ENCODE measurements at regions not wholly inside any gene's neighbourhood (a gene's known extent, or its start where the extent isn't known, plus 50 kb on each side); places are given as distances from the start of the nearest gene placed in this dataset.

DNA sequence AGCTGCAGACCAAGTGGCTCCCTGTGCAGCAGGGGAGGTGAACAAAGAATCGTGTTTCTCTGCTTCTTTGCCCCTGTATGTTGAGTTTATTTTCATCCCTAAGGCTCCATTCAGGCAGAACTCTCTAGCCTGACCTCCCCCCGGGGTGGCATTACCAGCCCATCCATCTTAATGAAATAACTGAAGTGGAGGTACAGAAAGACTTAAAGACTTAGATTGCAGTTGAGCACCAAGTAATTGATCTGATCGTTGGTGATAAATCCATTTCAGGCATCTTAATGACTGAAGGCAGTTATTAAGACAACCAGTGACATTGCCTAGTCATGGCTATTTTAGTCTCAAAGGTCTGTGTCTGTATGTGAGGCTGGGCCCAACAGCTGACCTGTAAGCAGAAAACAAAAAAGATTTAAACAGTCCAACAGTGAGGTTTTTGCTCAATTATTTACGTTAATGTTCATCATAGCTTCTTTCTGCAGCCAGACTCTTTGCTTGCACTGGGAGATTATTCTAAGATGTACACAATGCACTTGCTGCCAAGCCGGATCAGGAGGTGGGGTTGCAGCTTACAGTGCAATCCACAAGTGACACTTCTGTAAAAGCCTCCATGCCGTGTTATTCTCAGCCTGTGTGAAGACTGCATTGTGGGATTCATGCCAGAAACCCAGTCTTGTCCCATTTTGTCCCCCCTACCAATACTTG, 363.0 kb upstream of the DUSP10 start:
- Histone ChIP-seq H3K27me3 (ENCODE audit: insufficient read depth, low read length) (no peaks in the 10 kb centered on the region), H3K36me3 (ENCODE audit: insufficient read depth, low read length) (no peaks in the 10 kb centered on the region), H2AFZ (ENCODE audit: low read length) (no peak overlapping the region), H3K27ac (ENCODE audit: low read depth, low read length) (no peak overlapping the region), H4K20me1 (ENCODE audit: insufficient read depth, low read length) (no peaks in the 10 kb centered on the region), H3K4me1 (ENCODE audit: insufficient read depth, low read length) (no peaks in the 10 kb centered on the region), H3K4me2 (ENCODE audit: insufficient read depth, low read length) (no peak overlapping the region), H3K79me2 (ENCODE audit: insufficient read depth, low read length) (no peaks in the 10 kb centered on the region), H3K9me3 (ENCODE audit: low read depth, low read length) (no peaks in the 10 kb centered on the region), H3K4me3 (ENCODE audit: insufficient read depth, low read length) (no peak overlapping the region)
- no peak for DNase-seq (ENCODE audit: insufficient read length, low spot score, missing footprints)
- TF ChIP-seq, protein P1, sequence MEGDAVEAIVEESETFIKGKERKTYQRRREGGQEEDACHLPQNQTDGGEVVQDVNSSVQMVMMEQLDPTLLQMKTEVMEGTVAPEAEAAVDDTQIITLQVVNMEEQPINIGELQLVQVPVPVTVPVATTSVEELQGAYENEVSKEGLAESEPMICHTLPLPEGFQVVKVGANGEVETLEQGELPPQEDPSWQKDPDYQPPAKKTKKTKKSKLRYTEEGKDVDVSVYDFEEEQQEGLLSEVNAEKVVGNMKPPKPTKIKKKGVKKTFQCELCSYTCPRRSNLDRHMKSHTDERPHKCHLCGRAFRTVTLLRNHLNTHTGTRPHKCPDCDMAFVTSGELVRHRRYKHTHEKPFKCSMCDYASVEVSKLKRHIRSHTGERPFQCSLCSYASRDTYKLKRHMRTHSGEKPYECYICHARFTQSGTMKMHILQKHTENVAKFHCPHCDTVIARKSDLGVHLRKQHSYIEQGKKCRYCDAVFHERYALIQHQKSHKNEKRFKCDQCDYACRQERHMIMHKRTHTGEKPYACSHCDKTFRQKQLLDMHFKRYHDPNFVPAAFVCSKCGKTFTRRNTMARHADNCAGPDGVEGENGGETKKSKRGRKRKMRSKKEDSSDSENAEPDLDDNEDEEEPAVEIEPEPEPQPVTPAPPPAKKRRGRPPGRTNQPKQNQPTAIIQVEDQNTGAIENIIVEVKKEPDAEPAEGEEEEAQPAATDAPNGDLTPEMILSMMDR (IDR thresholded peaks at IDR 0.05; ENCODE audit: extremely low read depth, low read depth, low read length) = no peak

GRCh38 chr1:222104097-222104496, 362.2 kb upstream of the DUSP10 start:
- no peak overlapping the region for H3K4me2 ChIP-seq (ENCODE audit: insufficient read depth, low read length)
- no peaks in the 10 kb centered on the region for H3K27me3 ChIP-seq (ENCODE audit: insufficient read depth, low read length)
- H3K9me3 ChIP-seq (ENCODE audit: low read depth, low read length) = no peaks in the 10 kb centered on the region
- no peaks in the 10 kb centered on the region for H3K36me3 ChIP-seq (ENCODE audit: insufficient read depth, low read length)
- no peaks in the 10 kb centered on the region for H3K4me1 ChIP-seq (ENCODE audit: insufficient read depth, low read length)
- TF ChIP-seq, protein P1 (IDR thresholded peaks at IDR 0.05; ENCODE audit: extremely low read depth, low read depth, low read length) = no peak
- no peaks in the 10 kb centered on the region for H3K79me2 ChIP-seq (ENCODE audit: insufficient read depth, low read length)
- no peak overlapping the region for H3K4me3 ChIP-seq (ENCODE audit: insufficient read depth, low read length)
- no peak for DNase-seq (ENCODE audit: insufficient read length, low spot score, missing footprints)
- no peaks in the 10 kb centered on the region for H4K20me1 ChIP-seq (ENCODE audit: insufficient read depth, low read length)
- no peak overlapping the region for H3K27ac ChIP-seq (ENCODE audit: low read depth, low read length)
- no peak overlapping the region for H2AFZ ChIP-seq (ENCODE audit: low read length)

GRCh38 chr1:222099746-222100145, 357.9 kb upstream of the DUSP10 start:
- Histone ChIP-seq H3K36me3 (ENCODE audit: insufficient read depth, low read length) (no peaks in the 10 kb centered on the region), H3K4me2 (ENCODE audit: insufficient read depth, low read length) (no peak overlapping the region), H3K4me1 (ENCODE audit: insufficient read depth, low read length) (no peaks in the 10 kb centered on the region), H4K20me1 (ENCODE audit: insufficient read depth, low read length) (no peaks in the 10 kb centered on the region), H2AFZ (ENCODE audit: low read length) (no peak overlapping the region), H3K79me2 (ENCODE audit: insufficient read depth, low read length) (no peaks in the 10 kb centered on the region), H3K9me3 (ENCODE audit: low read depth, low read length) (no peaks in the 10 kb centered on the region), H3K27ac (ENCODE audit: low read depth, low read length) (no peak overlapping the region), H3K4me3 (ENCODE audit: insufficient read depth, low read length) (no peak overlapping the region), H3K27me3 (ENCODE audit: insufficient read depth, low read length) (no peaks in the 10 kb centered on the region)
- TF ChIP-seq, protein P1 (IDR thresholded peaks at IDR 0.05; ENCODE audit: extremely low read depth, low read depth, low read length) = no peak
- no peak for DNase-seq (ENCODE audit: insufficient read length, low spot score, missing footprints)

- H3K4me3 ChIP-seq (ENCODE audit: insufficient read depth, low read length) = no peak overlapping the region
- H3K36me3 ChIP-seq (ENCODE audit: insufficient read depth, low read length) = no peaks in the 10 kb centered on the region
- H3K9me3 ChIP-seq (ENCODE audit: low read depth, low read length) = no peaks in the 10 kb centered on the region
- H3K79me2 ChIP-seq (ENCODE audit: insufficient read depth, low read length) = no peaks in the 10 kb centered on the region
- no peaks in the 10 kb centered on the region for H3K27me3 ChIP-seq (ENCODE audit: insufficient read depth, low read length)
- no peaks in the 10 kb centered on the region for H3K4me1 ChIP-seq (ENCODE audit: insufficient read depth, low read length)
- no peaks in the 10 kb centered on the region for H4K20me1 ChIP-seq (ENCODE audit: insufficient read depth, low read length)
- TF ChIP-seq, protein P1 (IDR thresholded peaks at IDR 0.05; ENCODE audit: extremely low read depth, low read depth, low read length) = no peak
- DNase-seq (ENCODE audit: insufficient read length, low spot score, missing footprints) = no peak
- no peak overlapping the region for H3K27ac ChIP-seq (ENCODE audit: low read depth, low read length)
- H3K4me2 ChIP-seq (ENCODE audit: insufficient read depth, low read length) = no peak overlapping the region
- no peak overlapping the region for H2AFZ ChIP-seq (ENCODE audit: low read length)
Observed at GRCh38 chr1:222098404-222098803, 356.5 kb upstream of the DUSP10 start.
